GM20000 (cell line): ENCODE measurements at regions not wholly inside any gene's neighbourhood (a gene's known extent, or its start where the extent isn't known, plus 50 kb on each side); places are given as distances from the start of the nearest gene placed in this dataset.
"Not testable (repeated sequence)": the region's sequence is repeated elsewhere in the genome, so short reads cannot be mapped to it uniquely, and the experiment has no call there.

Experiments
- DNase-seq: peaks from one replicate; pipeline ENCODE4 v3.0.0; 2012; ENCODE audit warnings: low spot score
- CTCF ChIP-seq: IDR thresholded peaks from 2 replicates; pipeline ENCODE4 v1.5.1; 2012; ENCODE audit warnings: mild to moderate bottlenecking, control low read depth; ENCODE audit errors: extremely low read depth, missing control alignments

- DNase-seq: not testable (repeated sequence)
These were observed 66.2 kb upstream of the PAPPA2 start for GRCh38 chr1:176396604-176397395.

DNA sequence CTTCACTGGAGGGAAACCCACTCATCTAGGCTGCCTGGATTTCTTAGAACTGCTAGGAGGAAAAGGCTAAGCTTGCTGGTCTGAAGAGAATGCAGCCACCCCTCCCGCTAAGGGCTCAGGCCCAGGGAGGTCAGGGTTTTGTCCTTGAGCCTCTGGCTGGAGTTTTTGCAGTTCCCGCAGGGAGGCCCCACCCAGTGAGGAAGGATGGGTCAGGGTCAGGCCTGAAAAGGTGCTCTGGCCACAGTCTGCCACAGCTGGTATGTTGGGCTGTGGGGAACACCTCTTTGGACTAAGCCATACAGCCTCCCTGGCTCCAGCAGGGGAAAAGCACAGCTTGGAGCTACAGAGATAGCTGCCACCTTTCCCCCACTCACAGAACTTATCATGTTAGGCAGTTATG, 71.4 kb upstream of the PAPPA2 start:
- no peak for TF ChIP-seq CTCF
- DNase-seq: no peak

DNA sequence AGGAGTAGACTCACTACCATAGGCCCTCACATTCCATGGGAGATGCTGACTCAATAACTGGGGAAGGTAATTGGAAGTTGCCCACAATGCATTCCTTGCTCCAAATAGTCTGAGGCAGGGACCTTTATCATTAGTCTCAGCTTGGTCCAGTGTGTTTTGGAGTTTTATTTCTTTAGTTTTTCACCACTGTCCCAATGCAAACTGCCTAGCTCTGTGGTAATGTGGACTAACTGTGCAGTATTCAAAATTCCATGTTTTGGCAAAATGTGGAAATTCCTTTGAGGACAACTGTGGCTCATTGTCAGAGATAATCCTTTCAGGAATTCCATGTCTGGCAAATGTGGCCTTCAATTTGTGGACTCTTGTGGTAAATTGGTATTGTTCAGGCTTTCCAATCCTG, 78.1 kb upstream of the PAPPA2 start:
- DNase-seq: no peak
- no peak for TF ChIP-seq CTCF

- no peak for TF ChIP-seq CTCF
- DNase-seq: no peak
These were observed 80.8 kb upstream of the PAPPA2 start for GRCh38 chr1:176382163-176382562.

DNA sequence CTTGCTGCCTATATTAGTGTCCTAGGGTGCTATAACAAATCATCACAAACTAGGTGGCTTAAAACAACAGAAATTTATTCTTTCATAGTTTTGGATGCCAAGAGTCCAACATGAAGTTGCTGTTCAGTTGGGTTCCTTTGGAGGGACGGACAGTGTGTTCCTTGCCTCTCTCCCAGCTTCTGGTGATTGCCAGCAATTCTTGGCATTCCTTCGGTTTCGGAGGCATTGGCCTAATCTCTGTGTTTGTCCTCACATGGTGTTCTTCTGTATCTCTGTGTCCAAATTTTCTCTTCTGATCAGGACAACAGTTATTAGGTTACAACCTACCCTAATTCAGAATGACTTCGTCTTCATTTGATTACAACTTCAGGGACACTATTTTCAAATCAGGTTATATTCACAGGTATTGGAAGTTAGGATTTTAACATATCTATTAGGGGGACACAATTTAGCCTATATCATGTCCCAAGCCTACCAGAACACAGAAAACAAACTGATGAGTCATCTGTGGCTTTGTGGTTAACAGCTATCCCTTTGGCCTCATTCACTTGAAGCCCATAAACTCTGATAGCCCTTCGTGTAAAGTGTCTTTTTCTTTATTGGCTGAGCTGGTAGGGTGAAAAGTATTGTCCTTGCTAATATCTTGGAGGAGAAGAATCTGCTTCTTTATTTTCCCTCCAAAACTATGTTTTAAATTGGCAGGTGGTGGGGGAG, 83.2 kb upstream of the PAPPA2 start:
- no peak for DNase-seq
- TF ChIP-seq CTCF: no peak

- peak; percentile 83 for TF ChIP-seq CTCF
These were observed 87.9 kb upstream of the PAPPA2 start for GRCh38 chr1:176374967-176375569.

DNA sequence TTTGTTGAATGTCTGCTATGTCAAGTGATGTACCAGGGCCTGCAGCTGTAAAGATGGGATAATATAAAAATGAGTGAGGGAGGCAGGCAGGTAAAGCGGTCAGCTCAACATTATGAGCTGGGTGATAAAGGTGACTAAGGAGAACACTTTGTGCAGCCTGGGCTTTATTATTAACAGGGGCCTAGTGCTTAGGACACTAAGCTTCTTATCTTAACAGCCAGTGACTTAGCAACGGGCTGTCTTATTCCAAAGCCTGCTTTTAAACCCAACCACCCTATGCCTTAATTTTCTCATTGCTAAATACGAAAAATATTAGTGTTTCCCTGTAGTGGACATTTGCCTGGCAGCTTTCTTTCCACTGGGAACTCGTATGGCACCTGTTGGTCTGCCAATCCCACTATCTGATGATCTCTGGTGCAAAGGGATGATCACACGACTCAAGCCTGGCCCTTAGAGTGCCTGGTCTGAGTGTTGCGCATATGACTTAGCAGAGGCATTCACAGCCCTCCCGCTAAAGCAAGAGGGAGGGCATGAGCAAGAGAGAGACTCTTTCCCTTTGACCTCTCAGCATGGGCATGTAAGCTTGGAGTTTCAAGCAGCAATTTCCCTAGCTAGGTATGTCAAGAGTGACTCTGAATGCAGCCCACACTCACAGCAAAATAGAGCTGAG, 98.6 kb upstream of the PAPPA2 start:
- TF ChIP-seq CTCF: no peak
- no peak for DNase-seq

More at GRCh38 chr1:176374967-176375569, 87.9 kb upstream of the PAPPA2 start:
- DNase-seq: peak; percentile 65

GRCh38 chr1:176349135-176349715, 113.8 kb upstream of the PAPPA2 start:
- not testable (repeated sequence) for DNase-seq
